D341Med (cell line): ENCODE measurements at regions not wholly inside any gene's neighbourhood (a gene's known extent, or its start where the extent isn't known, plus 50 kb on each side); places are given as distances from the start of the nearest gene placed in this dataset.

Experiments
- DNase-seq: peaks from one replicate; pipeline ENCODE4 v3.0.0; 2012; ENCODE audit warnings: low spot score

DNA sequence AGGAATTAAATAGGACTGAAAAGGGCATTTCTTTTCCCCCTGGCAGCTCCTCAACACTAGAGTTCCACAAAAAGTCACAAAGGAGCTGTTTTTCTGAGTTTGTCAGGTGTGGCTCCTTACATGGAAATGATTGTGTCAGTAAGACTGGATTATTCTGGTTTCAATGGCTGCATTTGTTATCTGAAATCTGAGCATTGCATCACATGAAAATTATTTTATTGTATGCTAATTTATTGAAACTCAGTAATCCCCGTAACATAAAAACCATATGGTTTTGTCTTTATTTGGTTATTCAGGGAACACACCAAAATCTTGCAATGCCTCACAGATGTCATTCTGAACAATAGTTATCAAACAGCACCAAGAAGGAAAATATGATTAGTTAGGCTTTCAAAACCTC is 439.7 kb upstream of the TNP1 start:
- DNase-seq: no peak

DNA sequence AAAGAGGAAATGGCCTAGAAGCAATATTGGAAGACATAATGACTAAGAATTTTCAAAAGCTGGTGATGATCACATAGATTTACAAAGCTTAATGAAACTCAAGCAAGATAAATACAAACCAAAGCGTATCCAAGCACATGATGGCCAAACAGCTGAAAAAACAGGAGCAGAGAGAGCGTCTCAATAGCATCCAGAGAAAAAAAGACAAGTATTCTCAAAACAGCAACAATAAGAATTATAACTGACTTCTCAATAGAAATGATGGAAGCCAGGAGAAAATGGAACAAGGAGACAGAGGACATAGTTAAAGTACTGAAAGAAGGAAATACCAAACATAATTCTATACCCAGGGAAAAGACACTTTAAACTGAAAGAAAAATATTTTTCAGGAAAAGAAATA is 437.2 kb upstream of the TNP1 start:
- no peak for DNase-seq

DNA sequence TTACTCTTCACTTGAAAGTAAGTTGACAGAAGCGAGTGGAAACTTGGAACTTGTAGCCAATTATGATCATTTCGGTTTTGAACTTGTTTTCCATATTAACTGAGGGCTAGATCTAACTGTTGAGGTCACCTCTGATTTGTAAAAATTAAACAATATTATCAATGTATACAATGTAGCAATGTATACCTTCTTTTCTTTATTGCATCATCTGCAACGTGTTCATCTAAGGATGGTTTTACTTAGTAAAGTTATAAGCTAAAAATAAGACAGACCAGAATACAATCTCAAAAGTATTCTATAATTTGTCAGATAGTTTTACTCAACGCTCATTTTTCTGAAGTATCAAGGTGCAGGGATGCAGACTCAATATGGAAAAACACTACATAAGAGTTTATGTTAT is 435.0 kb upstream of the TNP1 start:
- no peak for DNase-seq

DNA sequence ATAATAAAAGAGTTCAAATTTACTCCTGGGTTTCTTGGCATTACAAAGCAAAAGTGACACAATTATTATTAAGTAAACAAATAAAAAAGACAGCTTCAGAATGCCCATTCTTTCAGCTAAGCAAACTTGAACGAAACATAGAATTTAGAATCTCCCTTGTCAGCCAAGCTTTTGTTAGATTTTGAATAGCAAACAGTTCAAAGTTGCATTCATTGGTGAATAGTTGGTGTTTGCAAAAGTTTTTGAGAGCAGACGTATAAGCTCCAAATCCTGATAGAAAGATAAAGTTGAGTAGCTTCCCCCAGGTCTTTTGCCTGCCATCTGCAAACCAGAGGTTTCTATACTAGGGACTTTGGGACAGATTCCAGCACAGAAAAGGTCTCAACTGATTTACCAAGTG is 434.3 kb upstream of the TNP1 start:
- no peak for DNase-seq

DNA sequence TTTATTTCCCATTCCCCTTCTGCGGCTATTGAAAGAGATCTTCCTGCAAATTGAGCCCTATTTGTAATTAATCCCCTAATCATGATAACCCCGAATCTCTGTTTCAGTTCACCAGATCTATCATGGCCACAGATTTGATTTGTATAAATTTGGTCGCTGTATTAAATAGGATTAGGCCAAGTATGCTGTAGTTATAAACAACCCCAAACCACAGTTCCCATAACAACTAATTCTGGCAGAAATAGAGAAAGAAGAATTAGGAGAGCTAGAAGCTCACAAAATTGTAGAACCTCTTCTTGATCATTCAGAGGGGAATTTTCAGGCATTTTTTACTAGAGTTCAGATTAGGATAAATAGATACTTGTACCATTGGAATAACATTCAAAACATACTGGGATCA is 433.7 kb upstream of the TNP1 start:
- DNase-seq: no peak

DNA sequence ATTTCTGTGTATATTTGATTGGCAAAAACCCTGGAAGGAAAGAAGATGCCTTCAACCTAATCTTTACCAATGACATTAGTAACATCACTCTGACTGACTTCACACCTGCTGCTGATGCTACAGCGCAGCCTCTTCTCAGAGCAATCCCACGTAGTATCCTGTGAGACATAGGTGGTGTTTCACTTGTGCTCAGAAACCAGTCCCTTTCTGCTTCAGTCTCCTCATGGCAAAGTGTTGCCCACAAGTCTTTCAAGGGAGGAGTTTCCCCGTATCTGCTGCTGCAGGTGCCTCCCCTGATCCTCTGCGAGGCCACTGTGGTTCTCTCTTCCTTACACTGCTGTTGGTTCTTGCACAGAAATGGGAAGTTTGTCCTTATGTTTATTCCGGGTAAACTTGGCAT is 433.2 kb upstream of the TNP1 start:
- DNase-seq: no peak

DNA sequence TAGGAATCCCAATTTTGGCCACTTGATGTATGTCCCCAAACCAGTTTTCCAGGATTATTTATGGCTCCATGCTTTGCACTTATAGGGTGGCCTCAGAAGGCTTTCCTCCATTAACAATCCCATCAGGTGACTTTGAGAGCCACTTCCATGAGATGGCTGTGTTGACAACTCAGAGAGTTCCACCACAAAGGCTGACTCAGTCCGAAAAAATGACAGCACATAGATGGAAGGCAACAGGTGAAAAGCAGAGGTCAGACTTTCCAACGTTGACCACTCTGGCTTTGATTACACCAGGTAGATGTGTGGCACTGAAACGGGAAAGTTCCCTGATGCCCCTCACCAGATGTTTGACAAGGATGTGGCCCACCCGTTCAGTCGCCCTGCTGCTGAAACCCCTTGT is 431.4 kb upstream of the TNP1 start:
- no peak for DNase-seq

DNA sequence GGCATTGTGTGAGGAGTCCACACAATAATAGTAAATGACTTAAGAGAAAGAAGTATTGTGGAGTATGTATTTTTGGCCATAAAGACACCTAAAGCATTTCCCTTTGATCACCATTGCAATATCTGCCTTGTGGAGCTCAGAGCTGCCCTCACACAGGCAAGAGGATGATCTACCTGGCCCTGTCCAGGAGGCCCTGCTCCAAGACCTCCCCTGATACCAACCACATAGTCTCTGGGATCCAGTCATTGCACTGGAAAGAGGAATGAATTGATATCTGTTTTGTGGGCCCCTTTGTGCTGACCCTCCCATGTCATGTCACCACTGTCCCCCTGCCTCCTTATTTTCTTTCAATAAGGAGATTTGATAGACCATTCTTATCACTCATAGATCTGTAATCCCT is 430.6 kb upstream of the TNP1 start:
- DNase-seq: no peak

DNA sequence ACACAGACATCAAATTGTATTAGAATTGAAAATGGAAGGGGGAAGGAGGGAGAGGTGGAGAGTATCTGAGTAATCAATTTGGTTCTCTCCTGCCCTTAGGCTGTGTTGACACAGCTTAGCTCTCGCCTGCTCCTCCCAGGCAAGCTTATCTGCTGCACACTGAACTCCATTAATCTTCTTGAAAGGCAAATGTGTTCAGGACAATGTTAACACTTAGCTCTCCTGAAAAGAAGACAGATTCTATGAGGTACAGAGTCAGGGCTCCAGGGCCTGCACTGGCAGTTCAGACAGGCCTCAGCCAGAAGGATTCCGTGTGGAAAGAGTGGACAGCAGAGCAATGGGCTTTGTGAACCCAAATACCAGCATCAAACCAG is 430.0 kb upstream of the TNP1 start:
- no peak for DNase-seq

DNA sequence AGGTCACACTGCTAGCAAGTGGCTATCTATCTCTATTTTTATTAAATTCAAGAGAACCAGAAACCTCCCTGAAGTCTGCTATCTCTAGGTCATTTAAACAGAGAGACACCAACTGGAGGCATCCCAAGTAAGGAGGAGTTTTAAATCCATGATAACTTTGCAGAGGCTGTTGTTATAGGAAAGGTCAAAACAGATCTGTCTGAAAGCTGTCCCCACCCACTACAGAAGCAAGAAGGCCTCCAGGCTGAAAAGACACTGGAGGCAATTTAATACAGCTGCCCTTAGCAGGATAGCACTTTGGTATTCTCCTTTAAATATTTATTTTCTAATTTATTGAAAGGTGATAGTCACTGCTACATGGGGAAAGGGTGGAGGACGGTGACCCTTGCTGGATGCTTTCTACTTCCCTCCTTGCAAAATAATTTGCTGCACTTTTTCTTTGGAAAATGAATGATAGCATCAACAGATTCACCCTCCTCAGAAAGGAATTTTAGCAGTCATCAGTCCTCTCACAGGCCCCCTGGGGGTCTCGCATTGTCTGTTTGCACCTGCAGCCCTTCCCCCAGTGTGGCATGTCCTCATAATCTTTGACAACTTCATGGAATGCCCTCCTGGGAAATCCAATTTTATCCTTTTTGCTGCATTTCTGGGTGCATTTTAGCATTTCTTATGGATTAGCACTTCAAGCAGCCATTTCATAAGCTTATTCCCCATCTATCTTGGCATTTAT is 429.5 kb upstream of the TNP1 start:
- DNase-seq: no peak

DNA sequence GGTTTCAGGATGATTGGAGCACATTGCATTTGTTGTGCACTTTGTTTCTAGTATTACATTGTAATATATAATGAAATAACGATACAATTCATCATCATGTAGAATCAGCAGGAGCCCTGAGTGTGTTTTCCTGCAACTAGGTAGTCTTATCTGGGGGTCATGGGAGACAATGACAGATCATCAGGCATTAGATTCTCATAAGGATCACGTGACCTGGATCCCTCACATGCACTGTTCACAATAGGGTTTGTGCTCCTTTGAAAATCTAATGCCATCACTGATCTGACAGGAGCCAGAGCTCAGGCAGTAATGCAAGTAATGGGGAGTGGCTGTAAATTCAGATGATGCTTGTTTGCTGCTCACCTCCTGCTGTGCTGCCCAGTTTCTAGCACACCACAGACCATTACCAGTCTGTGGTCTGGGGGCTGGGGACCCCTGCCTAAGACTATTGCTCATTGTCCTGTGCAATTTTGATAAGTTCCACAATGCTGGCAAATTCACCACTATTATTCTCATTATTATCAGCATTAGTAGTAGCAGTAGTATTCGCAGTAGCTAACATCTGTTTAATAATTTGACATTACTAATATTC is 428.7 kb upstream of the TNP1 start:
- no peak for DNase-seq

DNA sequence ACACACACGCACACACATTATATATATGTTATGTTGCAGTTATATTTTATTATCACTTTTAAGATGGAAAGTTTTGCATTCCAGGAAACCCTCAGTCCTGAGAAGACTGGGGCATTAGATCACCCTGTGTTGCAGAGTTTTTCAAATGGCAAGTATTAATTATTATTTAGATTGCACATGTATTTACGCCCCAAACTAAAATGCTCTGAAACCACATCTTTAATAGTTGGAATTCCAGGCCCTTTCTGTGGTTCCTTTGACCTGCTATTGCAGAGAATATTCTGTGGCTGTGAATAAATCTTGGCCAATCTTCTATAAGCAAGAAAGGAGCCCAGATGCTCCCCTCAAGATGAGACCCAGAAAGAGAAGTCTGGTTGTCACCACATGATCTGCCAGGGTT is 427.0 kb upstream of the TNP1 start:
- DNase-seq: no peak

DNA sequence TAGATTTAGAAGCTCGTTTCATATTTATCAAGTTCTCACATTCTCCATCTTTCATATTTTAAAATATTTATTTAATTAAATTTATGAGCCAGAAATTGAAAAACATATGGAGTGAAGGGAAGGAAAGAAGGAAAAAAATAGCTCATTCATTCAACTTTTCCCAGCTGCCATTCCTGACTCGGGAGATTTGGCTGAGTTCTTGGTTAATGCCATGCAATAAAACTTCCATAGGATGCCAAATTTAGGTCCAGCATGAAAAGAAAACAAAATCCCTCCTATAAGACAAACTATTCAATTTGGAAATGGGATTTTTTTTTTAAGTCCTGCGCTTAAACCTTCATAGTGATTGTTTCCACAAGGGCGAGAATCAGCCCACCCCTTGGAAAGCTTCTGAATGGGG is 426.1 kb upstream of the TNP1 start:
- no peak for DNase-seq

DNA sequence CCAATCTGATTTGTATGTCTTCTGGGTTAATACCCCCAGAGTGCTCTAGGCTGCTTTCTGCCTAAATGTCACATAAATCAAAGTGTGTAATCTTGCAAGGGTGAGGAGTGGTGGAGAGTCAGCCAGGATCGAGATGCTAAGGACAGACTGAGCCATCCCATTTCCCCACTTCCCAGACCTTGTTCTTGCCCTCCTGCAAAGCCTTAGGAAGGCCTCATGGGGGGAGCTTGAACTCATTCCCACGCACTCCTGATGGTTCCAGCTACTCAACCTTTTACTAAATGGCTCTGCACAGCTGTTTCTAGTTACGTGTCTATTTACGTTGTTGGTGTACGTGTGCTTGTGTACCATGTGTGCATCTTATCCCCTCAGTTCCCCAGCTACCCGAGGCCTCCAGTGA is 423.6 kb upstream of the TNP1 start:
- DNase-seq: no peak

DNA sequence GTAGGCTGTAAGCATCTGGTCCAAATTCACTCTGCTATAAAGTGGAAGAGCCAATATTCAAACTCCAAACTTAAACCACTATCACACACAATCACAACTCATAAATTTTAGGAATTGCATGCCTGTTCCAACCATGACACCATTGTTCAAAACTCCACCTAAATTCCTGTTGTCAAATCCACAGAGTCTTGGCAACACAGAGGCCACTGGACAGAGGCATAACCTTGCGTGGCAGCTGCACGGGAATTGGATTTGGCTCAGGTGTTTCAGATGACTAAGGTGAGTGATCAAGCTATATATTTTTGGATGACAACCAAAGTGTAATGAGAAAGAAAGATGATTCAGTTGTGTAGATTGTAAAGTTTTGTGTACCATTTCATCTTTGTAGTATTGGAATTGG is 422.7 kb upstream of the TNP1 start:
- DNase-seq: no peak

DNA sequence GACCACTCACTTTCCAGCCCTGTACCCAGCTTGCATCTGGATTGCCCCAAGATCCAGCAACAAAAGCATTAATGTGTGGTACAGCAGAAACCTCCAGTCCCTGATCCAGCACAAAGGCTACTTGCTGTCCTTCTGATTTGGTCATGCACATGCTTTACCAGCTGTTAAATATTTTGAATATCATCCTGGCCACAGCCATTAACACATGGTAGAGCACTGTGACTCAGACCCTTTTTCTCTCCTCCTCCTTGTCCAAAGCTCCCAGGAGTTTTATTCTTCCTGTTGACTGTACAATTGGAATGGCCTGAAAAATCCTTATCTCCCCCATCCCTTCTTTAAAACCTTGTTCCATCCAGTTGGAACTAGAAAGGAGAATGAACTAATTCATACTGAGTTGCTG is 419.7 kb upstream of the TNP1 start:
- DNase-seq: no peak

DNA sequence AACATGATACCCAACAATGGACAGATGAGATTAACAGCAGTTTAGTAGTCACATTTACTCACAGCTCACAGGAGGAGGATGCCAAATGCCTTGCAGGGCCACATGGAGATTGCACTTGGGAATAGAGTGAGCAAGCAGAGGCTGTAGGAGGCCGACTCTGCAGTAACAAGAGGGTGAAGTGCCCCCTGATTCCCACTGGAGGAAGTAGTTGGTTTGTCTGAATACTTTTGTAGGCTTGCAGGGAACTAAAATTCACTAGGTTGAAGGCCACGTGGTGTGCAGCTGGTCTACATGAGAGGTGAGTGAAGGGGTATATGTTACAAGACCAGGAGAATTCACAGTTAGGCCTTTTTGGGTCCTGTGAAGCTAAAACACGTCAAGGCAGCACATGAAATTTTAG is 419.3 kb upstream of the TNP1 start:
- DNase-seq: no peak

DNA sequence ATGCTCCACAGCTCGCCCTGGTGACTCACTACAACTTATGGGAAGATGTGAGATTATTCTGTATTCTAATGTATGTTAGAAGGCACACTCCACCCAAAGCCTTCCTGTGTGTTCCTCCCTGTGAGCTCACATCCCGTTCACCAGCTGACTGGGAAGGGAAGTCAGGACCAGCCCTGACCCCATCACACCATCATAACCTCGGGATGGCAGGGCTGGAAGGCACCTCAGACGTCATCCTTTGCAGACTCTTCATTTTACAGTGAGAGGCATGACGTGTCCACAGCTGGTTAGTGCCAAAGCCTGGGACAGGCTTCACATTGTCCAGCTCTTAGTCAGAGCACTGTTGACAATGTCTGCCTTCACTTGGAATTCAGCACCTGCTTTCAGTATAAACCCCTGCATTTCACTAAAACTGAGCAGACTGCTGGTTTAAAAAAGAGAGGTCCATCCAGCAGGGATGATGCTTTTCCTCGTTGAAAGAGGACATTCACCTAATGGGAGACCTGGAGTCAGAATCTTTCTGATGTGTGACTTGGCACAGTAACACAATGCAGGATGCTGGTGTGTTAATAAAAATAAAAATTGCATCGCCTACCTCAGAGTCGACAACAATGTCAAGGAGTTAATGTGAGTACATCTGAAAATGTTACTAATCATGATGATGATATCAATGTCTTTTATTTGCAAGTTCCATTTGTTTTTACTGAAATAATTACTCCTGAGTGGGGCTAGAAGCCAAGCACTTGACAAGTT is 418.0 kb upstream of the TNP1 start:
- no peak for DNase-seq

DNA sequence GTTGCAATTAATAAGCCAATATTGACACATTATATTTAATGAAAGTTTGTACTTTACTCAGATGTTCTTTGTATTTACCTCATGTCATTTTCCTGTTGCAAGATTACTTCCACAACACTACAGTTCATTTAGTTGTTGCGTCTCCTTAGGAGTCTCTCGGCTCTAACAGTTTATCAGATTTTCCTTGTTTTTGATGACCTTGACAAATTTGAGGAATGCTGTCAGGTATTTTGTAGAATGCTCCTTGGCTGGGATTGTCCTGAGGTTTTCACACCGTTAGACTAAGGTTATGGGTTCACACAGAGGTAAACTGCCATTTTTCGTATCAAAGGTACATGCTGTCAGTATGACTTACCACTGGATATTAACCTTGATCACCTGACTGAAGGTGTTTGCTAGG is 416.6 kb upstream of the TNP1 start:
- no peak for DNase-seq

DNA sequence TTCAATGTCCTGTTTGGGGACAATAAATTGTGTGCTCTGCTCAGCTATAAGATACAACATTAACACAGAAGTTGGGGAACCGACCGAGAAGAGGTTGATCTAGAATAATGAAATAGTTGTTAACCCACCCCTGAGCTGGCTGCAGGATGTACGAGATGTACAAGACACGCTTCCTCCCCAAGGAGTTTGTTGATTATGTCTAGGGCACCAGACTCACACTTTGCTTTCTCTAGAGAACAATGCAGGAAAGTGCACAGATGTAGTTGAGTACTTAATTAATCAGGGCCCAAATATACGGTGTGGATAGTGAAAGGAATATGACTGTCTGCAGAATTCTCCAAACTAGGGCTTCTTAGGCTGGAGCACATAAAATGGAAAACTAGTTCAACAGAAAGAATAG is 415.2 kb upstream of the TNP1 start:
- DNase-seq: no peak

DNA sequence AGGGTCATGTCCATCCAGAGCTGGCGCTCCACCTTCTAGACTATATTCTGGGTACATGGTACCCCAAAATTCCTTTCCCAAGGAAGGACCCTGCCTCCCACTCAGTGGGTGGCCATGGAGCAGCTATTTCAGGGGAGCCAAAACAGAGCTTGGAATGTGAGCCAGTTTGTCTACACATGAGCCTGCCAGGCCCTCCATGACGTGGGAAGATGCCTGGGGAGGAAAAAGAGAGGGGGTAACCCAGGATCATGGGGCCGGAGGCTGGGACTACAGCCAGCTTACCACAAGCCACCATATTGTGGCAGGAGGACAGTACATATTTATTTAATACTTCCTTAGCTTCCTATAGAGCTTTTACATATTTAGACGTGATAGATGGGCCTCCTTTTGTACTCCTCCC is 414.7 kb upstream of the TNP1 start:
- no peak for DNase-seq

DNA sequence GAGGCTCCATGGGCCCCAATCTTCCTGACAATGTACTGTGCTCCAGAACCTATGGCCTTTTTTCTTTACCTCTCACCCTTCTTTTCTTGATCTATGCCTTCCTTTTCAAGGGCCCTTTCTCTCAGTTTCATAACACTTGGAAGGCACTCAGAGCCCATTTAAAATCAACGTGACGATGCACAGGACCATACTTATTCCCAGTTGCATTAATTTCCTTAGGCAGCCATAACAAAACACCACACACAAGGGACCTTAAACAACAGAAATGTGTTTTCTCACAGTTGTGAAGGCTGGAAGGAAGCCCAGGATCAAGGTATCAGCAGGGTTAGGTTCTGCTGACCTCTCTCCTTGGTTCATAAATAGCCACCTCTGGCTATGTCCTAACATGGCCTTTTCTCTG is 414.0 kb upstream of the TNP1 start:
- DNase-seq: no peak

DNA sequence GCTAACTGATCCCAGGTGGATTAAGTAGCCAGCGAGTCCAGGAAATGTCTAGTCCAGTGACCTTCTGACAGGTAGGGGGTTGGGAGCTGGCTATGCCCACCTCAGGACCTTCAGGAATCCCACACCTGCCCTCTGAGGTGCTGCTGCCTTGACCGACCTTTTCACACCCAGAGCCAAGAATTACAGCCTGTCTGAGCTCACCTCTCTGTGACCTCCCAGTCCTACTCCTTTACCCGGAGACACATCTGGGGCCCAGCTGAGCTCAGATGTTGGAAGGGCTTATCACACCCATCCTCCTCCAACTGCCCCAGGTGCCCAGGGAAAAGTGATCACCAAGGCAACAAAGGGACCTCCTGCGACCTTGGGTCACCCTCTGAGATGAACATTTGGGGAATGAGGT is 413.3 kb upstream of the TNP1 start:
- DNase-seq: no peak

DNA sequence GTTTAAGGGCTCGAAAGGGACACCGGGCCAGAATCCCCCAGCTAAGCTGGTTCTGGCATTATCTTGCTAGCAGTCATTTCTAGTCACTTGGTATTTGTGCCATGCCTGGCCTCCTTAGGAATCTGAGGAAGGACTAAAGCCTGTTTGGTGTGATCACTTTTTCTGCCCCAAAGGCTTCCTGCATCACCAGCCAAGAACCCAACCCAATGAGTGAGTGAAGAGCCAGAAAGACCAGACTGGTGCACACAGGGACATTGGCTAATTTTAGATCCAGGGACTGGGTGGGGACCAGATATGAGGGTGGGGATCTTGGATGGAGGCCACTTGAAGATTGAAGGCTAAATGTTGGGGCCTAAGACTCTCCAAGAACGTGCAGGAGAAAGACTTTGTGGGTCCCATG is 411.9 kb upstream of the TNP1 start:
- DNase-seq: no peak
